CD4-positive, alpha-beta T cell (primary cell): ENCODE measurements at regions not wholly inside any gene's neighbourhood (a gene's known extent, or its start where the extent isn't known, plus 50 kb on each side); places are given as distances from the start of the nearest gene placed in this dataset.

ENCODE experiments used
- ATAC-seq: fragments of 200-7000 bp; cut with Tn5 transposase; one replicate; pipeline ENCODE4 v1.10.0; 2022; ENCODE audit warnings: mild to moderate bottlenecking; ENCODE audit not compliant: poor library complexity
- CTCF ChIA-PET: fragments of 350-600 bp; sonication (Branson Sonifier 250); formaldehyde crosslinking; loops from one replicate; lab custom pipeline; 2021; ENCODE audit warnings: antibody characterized with exemption, inconsistent platforms; lab: Charles Lee
- POLR2A ChIA-PET: fragments of 350-600 bp; sonication (Branson Sonifier 250); formaldehyde crosslinking; loops from one replicate; lab custom pipeline; 2021; ENCODE audit warnings: antibody characterized with exemption, inconsistent platforms; lab: Charles Lee
- DNase-seq, 14 experiments: peaks; one replicate each; pipeline ENCODE4 v3.0.0-alpha.2; 2013 to 2020; ENCODE audit warnings: mixed read lengths in 2 of 14
- H3K27ac ChIP-seq, 2 donors: one replicate each; pipeline versions ENCODE4 v1.5.1 to v1.7.0; 2013; ENCODE audit warnings: low read length in 2 of 2, low read depth in 1 of 2, mild to moderate bottlenecking in 1 of 2
- H3K27me3 ChIP-seq, 2 experiments: 1 replicate in 1 of 2; 2 replicates in 1 of 2; pipeline versions ENCODE4 v1.6.1 to v1.7.0; 2013; ENCODE audit warnings: low read length in 2 of 2, control low read depth in 1 of 2, mild to moderate bottlenecking in 1 of 2, moderate library complexity in 1 of 2; ENCODE audit not compliant: insufficient read depth in 2 of 2, control insufficient read depth in 1 of 2
- H3K36me3 ChIP-seq: one replicate; pipeline ENCODE4 v1.6.1; 2013; ENCODE audit warnings: low read length, control low read depth; ENCODE audit not compliant: insufficient read depth
- H3K4me1 ChIP-seq: one replicate; pipeline ENCODE4 v1.6.1; 2013; ENCODE audit warnings: low read length, control low read depth; ENCODE audit not compliant: insufficient read depth
- H3K4me3 ChIP-seq: one replicate; pipeline ENCODE4 v1.5.1; 2013; ENCODE audit warnings: mild to moderate bottlenecking, low read length, moderate library complexity
- H3K9me3 ChIP-seq, 2 experiments: 1 replicate in 1 of 2; 2 replicates in 1 of 2; pipeline versions ENCODE4 v1.6.1 to v1.7.0; 2013; ENCODE audit warnings: low read length in 2 of 2, mild to moderate bottlenecking in 2 of 2, control low read depth in 1 of 2, moderate library complexity in 1 of 2; ENCODE audit not compliant: control insufficient read depth in 1 of 2, insufficient read depth in 1 of 2
- H3K27ac Mint-ChIP-seq: one replicate; pipeline ENCODE4 v1.8.0; 2020; ENCODE audit warnings: mixed read lengths
- H3K27me3 Mint-ChIP-seq: one replicate; pipeline ENCODE4 v1.8.0; 2021; ENCODE audit warnings: mixed read lengths
- H3K36me3 Mint-ChIP-seq: one replicate; pipeline ENCODE4 v1.8.0; 2021; ENCODE audit warnings: low read depth, mixed read lengths
- H3K4me1 Mint-ChIP-seq: one replicate; pipeline ENCODE4 v1.8.0; 2021; ENCODE audit warnings: low read depth, mixed read lengths
- H3K4me3 Mint-ChIP-seq: one replicate; pipeline ENCODE4 v1.8.0; 2020; ENCODE audit warnings: mild to moderate bottlenecking, mixed read lengths
- H3K9me3 Mint-ChIP-seq: one replicate; pipeline ENCODE4 v1.8.0; 2020; ENCODE audit warnings: mixed read lengths
- intact Hi-C, 2 experiments: fragments of 100-400 bp; cut with DNase I in 1 of 2; cut with micrococcal nuclease in 1 of 2; formaldehyde crosslinking; loops; one replicate each; pipeline versions ENCODE4 v1.15.1 to v1.9.0; 2023 to 2025; cut with DNase I, micrococcal nuclease
- TF ChIP-seq, protein P1 (sequence below): fragments of 200-600 bp; IDR thresholded peaks from one replicate; pipeline ENCODE4 v1.8.0; 2022; ENCODE audit warnings: antibody characterized with exemption, mild to moderate bottlenecking

DNA sequence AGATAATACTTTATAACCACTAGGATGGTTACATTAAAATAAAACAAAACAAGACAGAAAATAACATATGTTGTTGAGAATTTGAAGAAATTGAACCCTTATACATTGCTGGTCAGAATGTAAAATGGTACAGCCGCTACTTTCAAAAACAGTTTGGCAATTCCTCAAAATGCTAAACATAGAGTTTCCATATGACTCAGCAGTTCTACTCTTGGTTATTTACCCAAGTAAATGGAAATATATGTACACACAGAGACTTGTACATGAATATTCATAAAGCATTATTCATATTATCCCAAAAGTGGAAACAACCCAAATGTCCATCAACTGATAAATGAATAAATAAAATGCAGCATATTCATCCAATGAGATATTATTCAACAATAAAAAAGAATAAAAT, 92.5 kb upstream of the LRATD1 start:
- intact Hi-C loops = no loop called here
- Histone ChIP-seq H3K27ac (no peak overlapping the region), H3K4me1 (no peaks in the 10 kb centered on the region), H3K27me3 (no peaks in the 10 kb centered on the region), H3K36me3 (no peaks in the 10 kb centered on the region), H3K9me3 (no peaks in the 10 kb centered on the region), H3K4me3 (no peak overlapping the region)
- Mint-ChIP-seq H3K36me3 (no peaks in the 10 kb centered on the region), H3K4me3 (no peak overlapping the region), H3K27ac (no peak overlapping the region), H3K4me1 (no peaks in the 10 kb centered on the region), H3K9me3 (peaks cover 5% of the 10 kb centered on the region), H3K27me3 (no peaks in the 10 kb centered on the region)
- POLR2A ChIA-PET = no interaction called here
- DNase-seq (no peak), ATAC-seq (no peak)
- CTCF ChIA-PET = no interaction called here
- TF ChIP-seq, protein P1, sequence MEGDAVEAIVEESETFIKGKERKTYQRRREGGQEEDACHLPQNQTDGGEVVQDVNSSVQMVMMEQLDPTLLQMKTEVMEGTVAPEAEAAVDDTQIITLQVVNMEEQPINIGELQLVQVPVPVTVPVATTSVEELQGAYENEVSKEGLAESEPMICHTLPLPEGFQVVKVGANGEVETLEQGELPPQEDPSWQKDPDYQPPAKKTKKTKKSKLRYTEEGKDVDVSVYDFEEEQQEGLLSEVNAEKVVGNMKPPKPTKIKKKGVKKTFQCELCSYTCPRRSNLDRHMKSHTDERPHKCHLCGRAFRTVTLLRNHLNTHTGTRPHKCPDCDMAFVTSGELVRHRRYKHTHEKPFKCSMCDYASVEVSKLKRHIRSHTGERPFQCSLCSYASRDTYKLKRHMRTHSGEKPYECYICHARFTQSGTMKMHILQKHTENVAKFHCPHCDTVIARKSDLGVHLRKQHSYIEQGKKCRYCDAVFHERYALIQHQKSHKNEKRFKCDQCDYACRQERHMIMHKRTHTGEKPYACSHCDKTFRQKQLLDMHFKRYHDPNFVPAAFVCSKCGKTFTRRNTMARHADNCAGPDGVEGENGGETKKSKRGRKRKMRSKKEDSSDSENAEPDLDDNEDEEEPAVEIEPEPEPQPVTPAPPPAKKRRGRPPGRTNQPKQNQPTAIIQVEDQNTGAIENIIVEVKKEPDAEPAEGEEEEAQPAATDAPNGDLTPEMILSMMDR = no peak

DNA sequence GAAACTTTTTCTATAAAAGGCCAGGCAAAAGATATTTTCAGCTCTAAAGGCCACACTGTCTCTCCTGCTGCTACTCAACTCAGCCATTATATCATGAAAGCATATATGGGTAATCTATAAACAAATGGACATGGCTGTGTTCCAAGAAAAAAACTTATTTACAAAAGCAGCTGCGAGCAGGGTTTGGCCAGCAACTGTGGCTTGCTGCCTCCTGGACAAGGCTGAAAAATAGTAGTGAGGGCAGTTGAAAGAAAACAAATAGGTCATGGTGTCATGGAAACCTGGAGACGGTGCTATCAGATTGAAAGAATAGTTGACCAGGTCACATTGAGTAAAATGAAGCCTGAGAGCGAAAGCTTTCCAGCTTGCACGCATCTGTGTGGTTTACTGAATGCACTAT, 89.2 kb upstream of the LRATD1 start:
- CTCF ChIA-PET = no interaction called here
- POLR2A ChIA-PET = no interaction called here
- Mint-ChIP-seq H3K4me1 (no peaks in the 10 kb centered on the region), H3K27me3 (no peaks in the 10 kb centered on the region), H3K36me3 (no peaks in the 10 kb centered on the region), H3K9me3 (peaks cover 5% of the 10 kb centered on the region), H3K27ac (no peak overlapping the region), H3K4me3 (no peak overlapping the region)
- Histone ChIP-seq H3K27me3 (no peaks in the 10 kb centered on the region), H3K4me3 (no peak overlapping the region), H3K9me3 (no peaks in the 10 kb centered on the region), H3K4me1 (no peaks in the 10 kb centered on the region), H3K27ac (no peak overlapping the region), H3K36me3 (no peaks in the 10 kb centered on the region)
- no peak for DNase-seq
- no peak for ATAC-seq
- intact Hi-C loops = no loop called here
- TF ChIP-seq, protein P1 = no peak

DNA sequence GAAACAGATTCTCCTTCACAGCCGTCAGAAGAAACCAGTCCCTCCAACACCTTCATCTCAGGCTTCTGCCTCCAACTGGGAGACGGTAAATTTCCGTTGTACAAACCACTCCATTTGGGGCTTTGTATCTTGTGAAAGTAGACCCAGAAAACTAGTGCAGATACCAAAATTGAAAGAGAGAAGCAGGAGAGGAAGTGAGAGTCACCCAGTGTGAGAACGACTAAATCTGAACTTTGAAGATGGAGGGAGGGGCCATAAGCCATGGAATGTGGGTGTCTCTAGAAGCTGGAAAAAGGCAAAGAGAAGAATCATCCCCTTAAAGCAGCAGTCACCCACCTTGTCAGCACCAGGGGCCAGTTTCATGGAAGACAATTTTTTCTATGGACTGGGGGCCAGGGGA, 88.3 kb upstream of the LRATD1 start:
- ChIA-PET POLR2A (no interaction called here), CTCF (no interaction called here)
- TF ChIP-seq, protein P1 = no peak
- no peak for DNase-seq
- H3K27me3 Mint-ChIP-seq = no peaks in the 10 kb centered on the region
- H3K4me3 ChIP-seq = no peak overlapping the region
- no peaks in the 10 kb centered on the region for H3K36me3 ChIP-seq
- no peak overlapping the region for H3K27ac Mint-ChIP-seq
- intact Hi-C loops = no loop called here
- no peaks in the 10 kb centered on the region for H3K36me3 Mint-ChIP-seq
- H3K27me3 ChIP-seq = no peaks in the 10 kb centered on the region
- no peaks in the 10 kb centered on the region for H3K4me1 Mint-ChIP-seq
- no peaks in the 10 kb centered on the region for H3K9me3 ChIP-seq
- no peak overlapping the region for H3K4me3 Mint-ChIP-seq
- H3K27ac ChIP-seq = no peak overlapping the region
- H3K9me3 Mint-ChIP-seq = peaks cover 5% of the 10 kb centered on the region
- no peaks in the 10 kb centered on the region for H3K4me1 ChIP-seq
- ATAC-seq = no peak
